Mesendoderm (in vitro differentiated cells): ENCODE measurements at regions not wholly inside any gene's neighbourhood (a gene's known extent, or its start where the extent isn't known, plus 50 kb on each side); places are given as distances from the start of the nearest gene placed in this dataset.
"Not testable (repeated sequence)": the region's sequence is repeated elsewhere in the genome, so short reads cannot be mapped to it uniquely, and the experiment has no call there.

Experiments
- DNase-seq: peaks from one replicate; pipeline ENCODE4 v3.0.0; 2013
- H2AK5ac ChIP-seq: 2 replicates; pipeline ENCODE4 v1.6.1; 2013; ENCODE audit warnings: low read length, inconsistent platforms
- H2BK120ac ChIP-seq: 2 replicates; pipeline ENCODE4 v1.6.1; 2013; ENCODE audit warnings: low read depth, mild to moderate bottlenecking, low read length, moderate library complexity, mixed read lengths
- H2BK15ac ChIP-seq: replicated peaks from 2 replicates; pipeline ENCODE4 v1.6.1; 2013; ENCODE audit warnings: low read depth, mild to moderate bottlenecking, moderate library complexity
- H2BK5ac ChIP-seq: 2 replicates; pipeline ENCODE4 v1.6.1; 2013; ENCODE audit warnings: low read length, inconsistent platforms
- H3K18ac ChIP-seq: 2 replicates; pipeline ENCODE4 v1.6.1; 2013; ENCODE audit warnings: mild to moderate bottlenecking, low read length, mixed read lengths
- H3K23ac ChIP-seq: one replicate; pipeline ENCODE4 v1.6.1; 2013; ENCODE audit warnings: low read length
- H3K27ac ChIP-seq: 2 replicates; pipeline ENCODE4 v1.5.1; 2013; ENCODE audit warnings: low read depth, mild to moderate bottlenecking, inconsistent platforms, low read length, moderate library complexity
- H3K27me3 ChIP-seq: 2 replicates; pipeline ENCODE4 v1.6.1; 2013; ENCODE audit warnings: low read length, control low read depth, mild to moderate bottlenecking, inconsistent platforms; ENCODE audit not compliant: insufficient read depth, poor library complexity
- H3K36me3 ChIP-seq: 2 replicates; pipeline ENCODE4 v1.6.1; 2013; ENCODE audit warnings: low read length, inconsistent platforms; ENCODE audit not compliant: control insufficient read depth, insufficient read depth
- H3K4ac ChIP-seq: one replicate; pipeline ENCODE4 v1.6.1; 2013; ENCODE audit warnings: low read depth, mild to moderate bottlenecking, low read length, moderate library complexity
- H3K4me1 ChIP-seq: 2 replicates; pipeline ENCODE4 v1.6.1; 2013; ENCODE audit warnings: low read depth, low read length, inconsistent platforms; ENCODE audit not compliant: control insufficient read depth
- H3K4me2 ChIP-seq: 2 replicates; pipeline ENCODE4 v1.6.1; 2013; ENCODE audit warnings: low read length
- H3K4me3 ChIP-seq: 2 replicates; pipeline ENCODE4 v1.5.1; 2013; ENCODE audit warnings: mild to moderate bottlenecking, low read length
- H3K56ac ChIP-seq: one replicate; pipeline ENCODE4 v1.6.1; 2013; ENCODE audit warnings: low read length
- H3K79me1 ChIP-seq: 2 replicates; pipeline ENCODE4 v1.6.1; 2013; ENCODE audit warnings: low read length, inconsistent platforms
- H3K79me2 ChIP-seq: 2 replicates; pipeline ENCODE4 v1.6.1; 2013; ENCODE audit warnings: mild to moderate bottlenecking, low read length; ENCODE audit not compliant: control insufficient read depth, insufficient read depth
- H3K9ac ChIP-seq: 2 replicates; pipeline ENCODE4 v1.6.1; 2013; ENCODE audit warnings: low read length, inconsistent platforms
- H4K5ac ChIP-seq: one replicate; pipeline ENCODE4 v1.6.1; 2013; ENCODE audit warnings: low read length
- H4K8ac ChIP-seq: one replicate; pipeline ENCODE4 v1.6.1; 2013; ENCODE audit warnings: low read depth, mild to moderate bottlenecking, control low read depth, low read length, moderate library complexity
- WGBS: extraction: QIAGEN DNeasy Blood & Tissue Kit; methylation state at CpG from one replicate; pipeline ENCODE4 v1.1.7; 2013; ENCODE audit warnings: low lambda C conversion rate, missing lambda C conversion rate; ENCODE audit not compliant: insufficient coverage; ENCODE audit errors: extremely low coverage; 5-methylcytosine and 5-hydroxymethylcytosine counted together

GRCh38 chr15:96491066-96491699, 160.7 kb downstream of the NR2F2 start:
- not testable (repeated sequence) for H3K27me3 ChIP-seq, H3K4ac ChIP-seq, H3K27ac ChIP-seq, H3K36me3 ChIP-seq, H2BK15ac ChIP-seq, H3K79me2 ChIP-seq, H3K4me2 ChIP-seq, H2AK5ac ChIP-seq, H3K9ac ChIP-seq, H4K5ac ChIP-seq, H3K4me1 ChIP-seq, H2BK5ac ChIP-seq, H3K4me3 ChIP-seq, H3K56ac ChIP-seq, H3K79me1 ChIP-seq, DNase-seq, H3K23ac ChIP-seq, H2BK120ac ChIP-seq, H4K8ac ChIP-seq, H3K18ac ChIP-seq
- WGBS, result no CpG with 5 or more reads among the region's 15 CpGs

- not testable (repeated sequence) for H3K18ac ChIP-seq, H3K36me3 ChIP-seq, DNase-seq, H3K4ac ChIP-seq, H2BK5ac ChIP-seq, H4K5ac ChIP-seq, H2BK120ac ChIP-seq, H3K4me1 ChIP-seq, H3K79me1 ChIP-seq, H3K23ac ChIP-seq, H3K4me2 ChIP-seq, H3K27ac ChIP-seq, H2AK5ac ChIP-seq, H3K4me3 ChIP-seq, H2BK15ac ChIP-seq, H3K27me3 ChIP-seq, H3K56ac ChIP-seq, H3K9ac ChIP-seq, H4K8ac ChIP-seq, H3K79me2 ChIP-seq
- no CpG with 5 or more reads among the region's 58 CpGs for WGBS
These were observed 161.5 kb downstream of the NR2F2 start for GRCh38 chr15:96491700-96492644.

GRCh38 chr15:96494505-96494904, 164.0 kb downstream of the NR2F2 start:
- no peaks in the 10 kb centered on the region for H3K79me1 ChIP-seq
- H4K5ac ChIP-seq, result no peak overlapping the region
- H3K4me3 ChIP-seq, result no peak overlapping the region
- no peak overlapping the region for H3K4me2 ChIP-seq
- H2AK5ac ChIP-seq, result no peak overlapping the region
- H3K27ac ChIP-seq, result no peak overlapping the region
- H3K56ac ChIP-seq, result no peak overlapping the region
- no peak overlapping the region for H2BK15ac ChIP-seq
- no peaks in the 10 kb centered on the region for H3K27me3 ChIP-seq
- DNase-seq, result no peak
- H3K9ac ChIP-seq, result no peak overlapping the region
- WGBS, result no CpG with 5 or more reads among the region's 7 CpGs
- H2BK120ac ChIP-seq, result no peak overlapping the region
- H3K4ac ChIP-seq, result no peak overlapping the region
- no peak overlapping the region for H3K18ac ChIP-seq
- H2BK5ac ChIP-seq, result no peak overlapping the region
- H3K4me1 ChIP-seq, result no peaks in the 10 kb centered on the region
- H3K36me3 ChIP-seq, result no peaks in the 10 kb centered on the region
- H3K23ac ChIP-seq, result no peak overlapping the region
- no peak overlapping the region for H4K8ac ChIP-seq
- H3K79me2 ChIP-seq, result no peaks in the 10 kb centered on the region

- Histone ChIP-seq H4K8ac (no peak overlapping the region), H3K27me3 (no peaks in the 10 kb centered on the region), H3K4me3 (no peak overlapping the region), H2BK120ac (no peak overlapping the region), H3K4ac (no peak overlapping the region), H3K36me3 (no peaks in the 10 kb centered on the region), H3K4me2 (no peak overlapping the region), H2BK5ac (no peak overlapping the region), H3K4me1 (no peaks in the 10 kb centered on the region), H2AK5ac (no peak overlapping the region), H3K56ac (no peak overlapping the region), H3K9ac (no peak overlapping the region), H3K27ac (no peak overlapping the region), H4K5ac (no peak overlapping the region), H3K79me1 (no peaks in the 10 kb centered on the region), H2BK15ac (no peak overlapping the region), H3K79me2 (no peaks in the 10 kb centered on the region), H3K23ac (no peak overlapping the region), H3K18ac (no peak overlapping the region)
- no CpG with 5 or more reads among the region's 5 CpGs for WGBS
- DNase-seq, result no peak
These were observed 164.9 kb downstream of the NR2F2 start for GRCh38 chr15:96495386-96495785.

GRCh38 chr15:96497951-96498350, 167.5 kb downstream of the NR2F2 start:
- Histone ChIP-seq H3K18ac (no peak overlapping the region), H4K5ac (no peak overlapping the region), H3K27me3 (no peaks in the 10 kb centered on the region), H3K4me1 (no peaks in the 10 kb centered on the region), H4K8ac (no peak overlapping the region), H3K27ac (no peak overlapping the region), H2BK5ac (no peak overlapping the region), H2AK5ac (no peak overlapping the region), H3K4me2 (no peak overlapping the region), H3K4me3 (no peak overlapping the region), H2BK120ac (no peak overlapping the region), H3K23ac (no peak overlapping the region), H2BK15ac (no peak overlapping the region), H3K56ac (no peak overlapping the region), H3K36me3 (no peaks in the 10 kb centered on the region), H3K79me1 (no peaks in the 10 kb centered on the region), H3K9ac (no peak overlapping the region), H3K4ac (no peak overlapping the region), H3K79me2 (no peaks in the 10 kb centered on the region)
- no peak for DNase-seq
- no CpG with 5 or more reads among the region's 7 CpGs for WGBS
